Iris pigment epithelial cell (primary cell): ENCODE measurements at regions not wholly inside any gene's neighbourhood (a gene's known extent, or its start where the extent isn't known, plus 50 kb on each side); places are given as distances from the start of the nearest gene placed in this dataset.
"Not testable (repeated sequence)": the region's sequence is repeated elsewhere in the genome, so short reads cannot be mapped to it uniquely, and the experiment has no call there.

Experiments used
- DNase-seq: peaks from one replicate; pipeline ENCODE4 v3.0.0-alpha.2; 2011; ENCODE audit warnings: low read depth

DNA sequence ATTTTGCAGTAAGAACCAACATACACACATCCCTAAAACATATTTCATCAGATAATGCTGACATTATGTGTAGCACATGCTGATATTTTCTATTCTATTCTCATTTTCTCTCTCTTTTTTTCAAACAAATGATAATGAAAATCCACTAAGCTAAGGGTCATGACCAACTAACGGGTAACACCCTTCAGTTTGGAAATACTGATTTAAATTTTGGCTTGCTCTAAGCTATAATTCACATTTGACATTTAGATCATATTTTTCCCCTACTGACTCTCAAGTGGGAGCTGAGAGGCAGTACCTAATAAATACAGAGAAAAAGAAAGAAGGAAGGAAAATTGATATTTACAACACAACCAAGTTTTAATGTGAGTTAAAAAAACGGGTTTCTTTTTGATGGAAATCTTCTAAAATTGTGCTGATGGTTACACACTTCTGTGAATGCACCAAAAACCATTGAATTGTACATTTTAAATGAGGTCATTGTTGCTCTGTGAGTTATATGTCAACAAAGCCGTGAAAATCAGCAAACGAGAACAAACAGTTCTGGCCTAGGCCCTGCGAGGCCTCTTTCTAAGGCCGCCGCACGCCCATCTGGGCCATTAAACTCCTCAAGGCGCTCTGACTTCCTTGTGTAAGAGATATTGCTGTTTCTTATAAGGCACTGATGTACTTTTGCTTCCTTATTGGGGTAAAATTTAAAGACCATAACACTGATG is 124.2 kb downstream of the GALR1 start:
- DNase-seq = no peak

GRCh38 chr18:77374446-77374805 is 124.8 kb downstream of the GALR1 start:
- no peak for DNase-seq

DNA sequence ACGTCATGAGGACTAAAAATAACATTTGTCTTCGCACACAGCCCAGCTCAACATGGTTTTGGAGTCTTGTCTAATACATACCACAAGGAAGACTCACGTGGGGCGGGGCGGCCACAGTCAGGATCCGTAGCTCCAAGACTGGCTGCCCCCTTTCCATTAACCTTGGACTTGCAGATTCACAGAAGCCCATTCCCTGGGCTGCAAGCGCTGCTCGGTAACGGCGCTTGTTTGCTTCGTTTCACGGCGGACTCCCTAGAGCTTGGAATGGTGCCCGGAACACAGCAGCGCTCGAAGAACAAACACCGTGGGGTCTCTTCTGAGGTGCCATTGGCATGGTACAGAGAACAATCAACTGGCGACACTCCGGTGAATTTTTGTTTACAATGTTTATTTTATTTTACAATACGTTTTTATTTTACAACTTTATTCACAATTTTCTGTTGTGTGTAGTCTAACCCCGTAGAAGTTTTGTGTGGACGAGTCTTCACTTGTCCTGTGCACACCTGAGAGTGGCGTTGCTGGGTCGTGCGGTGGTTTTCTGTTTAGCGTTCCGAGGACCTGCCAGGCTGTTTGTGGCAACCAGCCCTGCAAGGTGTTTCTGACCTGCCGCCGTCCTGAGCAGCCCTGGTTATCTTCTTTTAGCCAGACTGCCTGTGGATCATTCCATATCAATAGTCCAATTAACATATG is 126.5 kb downstream of the GALR1 start:
- no peak for DNase-seq

GRCh38 chr18:77376733-77377094 is 127.1 kb downstream of the GALR1 start:
- DNase-seq = no peak

GRCh38 chr18:77377813-77378212 is 128.2 kb downstream of the GALR1 start:
- DNase-seq = no peak

- DNase-seq = no peak
These were observed 130.4 kb downstream of the GALR1 start for GRCh38 chr18:77379976-77380509.

- no peak for DNase-seq
These were observed 131.0 kb downstream of the GALR1 start for GRCh38 chr18:77380695-77381094.

DNA sequence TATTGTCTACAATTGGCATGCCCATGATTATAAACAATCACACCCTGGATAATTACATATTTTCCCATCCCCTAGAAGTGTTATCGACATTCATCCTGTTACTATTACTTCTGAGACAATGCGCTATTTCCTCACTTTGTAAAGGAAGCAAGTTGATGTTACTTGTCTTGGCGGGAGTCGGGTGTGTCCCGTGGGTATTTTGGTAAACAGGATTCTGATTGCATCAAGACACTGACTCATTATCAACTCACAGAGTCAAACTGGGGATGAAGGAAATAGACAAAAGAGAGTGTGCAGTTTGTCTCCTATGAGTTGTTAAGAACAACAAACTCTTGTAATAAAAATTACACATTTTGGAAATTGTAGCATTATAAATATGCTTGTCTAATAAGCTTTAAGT is 142.7 kb downstream of the GALR1 start:
- DNase-seq = no peak

DNA sequence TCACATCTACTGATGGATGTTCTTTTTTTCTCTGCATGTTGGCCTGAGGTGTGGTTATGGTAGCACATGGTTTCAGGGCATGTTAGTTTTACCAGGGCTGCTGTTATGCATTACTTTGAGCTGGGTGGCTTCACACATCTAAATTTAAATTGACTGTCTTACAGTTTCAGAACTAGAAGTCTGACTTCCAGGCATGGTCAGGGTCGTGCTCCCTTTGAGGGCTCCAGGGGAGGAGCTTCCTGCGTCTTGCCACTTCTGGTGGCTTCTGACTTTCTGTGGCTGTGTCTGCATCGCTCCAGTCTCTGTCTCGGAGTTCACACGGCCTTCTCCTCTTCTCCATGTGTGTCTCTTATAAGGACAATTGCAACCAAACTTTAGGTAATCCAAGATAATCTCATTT is 143.9 kb downstream of the GALR1 start:
- DNase-seq = no peak

- DNase-seq = no peak
These were observed 146.3 kb downstream of the GALR1 start for GRCh38 chr18:77395953-77396352.

- no peak for DNase-seq
These were observed 147.4 kb downstream of the GALR1 start for GRCh38 chr18:77397056-77397455.

- no peak for DNase-seq
These were observed 148.0 kb downstream of the GALR1 start for GRCh38 chr18:77397617-77398016.

DNA sequence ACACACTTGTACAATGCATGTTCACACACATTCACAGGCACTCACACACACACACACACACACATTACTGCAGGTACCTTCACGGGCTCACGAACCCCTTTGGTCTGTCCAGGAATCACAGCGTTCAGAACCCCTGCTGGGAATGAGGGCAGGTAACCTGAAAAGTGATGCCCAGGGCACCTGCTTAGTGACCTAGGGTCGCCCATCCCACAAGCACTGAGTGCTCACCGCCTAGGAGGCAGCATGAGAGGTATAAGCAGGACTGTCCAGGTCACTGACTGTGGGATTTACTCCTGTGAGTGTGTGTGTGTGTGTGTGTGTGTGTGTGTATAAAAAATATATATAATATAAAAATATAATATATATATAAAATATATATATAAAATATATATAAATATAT is 150.9 kb downstream of the GALR1 start:
- no peak for DNase-seq

GRCh38 chr18:77401173-77401572 is 151.5 kb downstream of the GALR1 start:
- no peak for DNase-seq

GRCh38 chr18:77403969-77404535 is 154.4 kb downstream of the GALR1 start:
- no peak for DNase-seq

DNA sequence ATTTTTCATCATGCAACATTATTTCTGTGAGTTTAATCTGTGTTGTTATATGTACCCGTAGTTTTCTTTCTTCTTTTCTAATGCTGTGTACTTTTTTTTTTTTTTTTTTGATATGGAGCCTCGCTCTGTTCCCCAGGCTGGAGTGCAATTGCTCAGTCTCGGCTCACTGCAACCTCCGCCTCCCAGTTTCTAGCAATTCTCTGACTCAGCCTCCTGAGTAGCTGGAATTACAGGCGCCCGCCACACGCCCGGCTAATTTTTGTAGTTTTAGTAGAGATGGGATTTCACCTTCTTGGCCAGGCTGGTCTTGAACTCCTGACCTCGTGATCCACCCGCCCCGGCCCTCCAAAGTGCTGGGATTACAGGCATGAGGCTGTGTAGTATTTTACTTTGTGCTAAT is 155.4 kb downstream of the GALR1 start:
- no peak for DNase-seq

- DNase-seq = no peak
These were observed 158.1 kb downstream of the GALR1 start for GRCh38 chr18:77407733-77408132.

DNA sequence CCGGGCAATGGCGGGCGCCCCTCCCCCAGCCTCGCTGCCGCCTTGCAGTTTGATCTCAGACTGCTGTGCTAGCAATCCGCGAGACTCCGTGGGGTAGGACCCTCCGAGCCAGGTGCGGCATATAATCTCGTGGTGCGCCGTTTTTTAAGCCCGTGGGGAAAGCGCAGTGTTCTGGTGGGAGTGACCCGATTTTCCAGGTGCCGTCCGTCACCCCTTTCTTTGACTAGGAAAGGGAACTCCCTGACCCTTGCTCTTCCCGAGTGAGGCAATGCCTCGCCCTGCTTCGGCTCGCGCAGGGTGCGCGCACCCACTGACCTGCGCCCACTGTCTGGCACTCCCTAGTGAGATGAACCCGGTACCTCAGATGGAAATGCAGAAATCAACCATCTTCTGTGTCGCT is 171.9 kb downstream of the GALR1 start:
- DNase-seq = not testable (repeated sequence)

- no peak for DNase-seq
These were observed 173.6 kb downstream of the GALR1 start for GRCh38 chr18:77422974-77423867.

DNA sequence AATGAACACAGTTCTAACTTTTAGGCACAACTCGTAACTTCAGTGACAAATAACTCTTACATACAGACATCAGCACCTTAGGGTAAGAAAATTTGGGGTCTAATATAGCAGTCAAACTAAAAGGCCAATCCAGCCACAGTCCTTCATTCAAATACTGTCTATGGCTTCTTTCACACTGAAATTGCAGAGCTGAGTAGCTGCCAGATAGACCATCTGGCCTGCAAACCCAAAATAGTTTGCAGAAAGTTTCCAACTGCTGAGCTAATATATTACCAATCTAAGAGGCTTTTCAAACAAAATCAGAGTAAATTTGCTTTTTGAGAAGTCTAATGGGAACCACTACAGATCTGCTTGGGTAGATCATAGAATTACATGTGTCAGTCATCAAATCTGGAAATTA is 183.4 kb downstream of the GALR1 start:
- DNase-seq = no peak

DNA sequence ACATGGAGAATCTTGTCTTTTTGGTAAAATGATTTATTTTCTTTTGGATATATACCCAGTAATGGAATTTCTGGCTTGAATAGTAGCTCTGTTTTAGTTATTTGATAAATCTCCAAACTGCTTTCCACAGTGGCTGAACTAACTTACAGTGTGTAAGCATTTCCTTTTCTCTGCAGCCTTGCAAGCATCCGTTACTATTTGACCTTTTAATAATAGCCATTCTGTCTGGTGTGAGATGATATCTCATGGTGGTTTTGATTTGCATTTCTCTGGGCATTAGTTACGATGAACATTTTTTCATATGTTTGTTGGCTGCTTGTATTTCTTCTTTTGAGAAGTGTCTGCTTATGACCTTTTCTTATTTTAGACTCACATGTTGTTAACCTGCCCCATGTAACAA is 190.2 kb downstream of the GALR1 start:
- DNase-seq = no peak

DNA sequence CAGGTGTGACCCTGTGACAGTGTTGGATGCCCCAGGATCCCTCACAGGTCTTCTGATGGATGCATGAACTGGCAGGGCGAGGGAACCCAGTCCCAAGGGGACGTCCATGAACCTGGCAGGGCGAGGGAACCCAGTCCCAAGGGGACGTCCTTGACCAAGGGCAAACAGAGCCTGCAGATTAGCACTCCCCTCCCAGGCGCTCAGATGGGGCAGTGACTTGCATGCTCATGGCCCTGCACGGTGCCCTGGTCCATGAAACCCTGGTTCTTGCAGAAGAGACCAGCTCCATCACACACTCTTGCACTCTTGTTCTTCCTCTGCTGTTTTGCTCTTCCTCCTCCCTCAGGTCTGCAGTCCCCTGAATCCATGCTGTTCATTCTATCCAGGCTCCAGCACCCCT is 192.7 kb downstream of the GALR1 start:
- DNase-seq = no peak
